Cardiac muscle cell (in vitro differentiated cells and primary cell): ENCODE measurements at regions not wholly inside any gene's neighbourhood (a gene's known extent, or its start where the extent isn't known, plus 50 kb on each side); places are given as distances from the start of the nearest gene placed in this dataset.
"Not testable (repeated sequence)": the region's sequence is repeated elsewhere in the genome, so short reads cannot be mapped to it uniquely, and the experiment has no call there.

Experiments
- DNase-seq, 2 donors: peaks; one replicate each; pipeline versions ENCODE4 v3.0.0 to v3.0.0-alpha.2; 2010 to 2017; ENCODE audit warnings: low read depth in 1 of 2, low spot score in 1 of 2
- H3K27ac ChIP-seq: fragments of 200-600 bp; sonication (generic); 2 replicates; pipeline ENCODE4 v1.5.1; 2016
- H3K27me3 ChIP-seq: fragments of 200-600 bp; sonication (generic); 2 replicates; pipeline ENCODE4 v1.6.0; 2016; ENCODE audit warnings: control low read depth
- H3K36me3 ChIP-seq: fragments of 200-600 bp; sonication (generic); 2 replicates; pipeline ENCODE4 v1.5.1; 2016; ENCODE audit warnings: control low read depth
- H3K4me1 ChIP-seq: fragments of 200-600 bp; sonication (generic); 2 replicates; pipeline ENCODE4 v1.8.1; 2017; ENCODE audit warnings: low read depth, mild to moderate bottlenecking, mixed run types
- H3K4me3 ChIP-seq: fragments of 200-600 bp; sonication (generic); 2 replicates; pipeline ENCODE4 v1.5.1; 2016; ENCODE audit warnings: mild to moderate bottlenecking
- H3K9me3 ChIP-seq: fragments of 200-600 bp; sonication (generic); 2 replicates; pipeline ENCODE4 v1.5.1; 2017; ENCODE audit warnings: low read depth, mild to moderate bottlenecking, control low read depth
- CTCF ChIP-seq: IDR thresholded peaks from 2 replicates; pipeline ENCODE4 v1.5.1; 2012; ENCODE audit warnings: low read depth, mild to moderate bottlenecking, low read length

GRCh38 chr6:51153109-51153508 is 334.4 kb downstream of the TFAP2B start:
- H3K4me3 ChIP-seq = no peak overlapping the region
- H3K27ac ChIP-seq = no peak overlapping the region
- H3K4me1 ChIP-seq = peaks cover 8% of the 10 kb centered on the region
- no peaks in the 10 kb centered on the region for H3K36me3 ChIP-seq
- no peaks in the 10 kb centered on the region for H3K27me3 ChIP-seq
- TF ChIP-seq CTCF = no peak
- no peaks in the 10 kb centered on the region for H3K9me3 ChIP-seq
- DNase-seq = no peak

- not testable (repeated sequence) for DNase-seq, H3K36me3 ChIP-seq, H3K27me3 ChIP-seq, H3K4me3 ChIP-seq, H3K4me1 ChIP-seq, H3K27ac ChIP-seq, H3K9me3 ChIP-seq
Observed at GRCh38 chr6:51154925-51155324, 336.3 kb downstream of the TFAP2B start.

GRCh38 chr6:51159260-51159659 is 340.6 kb downstream of the TFAP2B start:
- not testable (repeated sequence) for H3K27me3 ChIP-seq, H3K27ac ChIP-seq, H3K4me1 ChIP-seq, H3K36me3 ChIP-seq, DNase-seq, H3K9me3 ChIP-seq, H3K4me3 ChIP-seq

GRCh38 chr6:51161752-51162151 is 343.1 kb downstream of the TFAP2B start:
- H3K9me3 ChIP-seq = no peaks in the 10 kb centered on the region
- H3K27ac ChIP-seq = no peak overlapping the region
- no peak for DNase-seq
- H3K36me3 ChIP-seq = no peaks in the 10 kb centered on the region
- no peak overlapping the region for H3K4me3 ChIP-seq
- no peaks in the 10 kb centered on the region for H3K27me3 ChIP-seq
- no peaks in the 10 kb centered on the region for H3K4me1 ChIP-seq
- TF ChIP-seq CTCF = no peak

- H3K4me1 ChIP-seq = no peaks in the 10 kb centered on the region
- H3K9me3 ChIP-seq = no peaks in the 10 kb centered on the region
- TF ChIP-seq CTCF = no peak
- no peak overlapping the region for H3K27ac ChIP-seq
- H3K4me3 ChIP-seq = no peak overlapping the region
- no peaks in the 10 kb centered on the region for H3K36me3 ChIP-seq
- no peak for DNase-seq
- no peaks in the 10 kb centered on the region for H3K27me3 ChIP-seq
Observed at GRCh38 chr6:51163843-51164529, 345.3 kb downstream of the TFAP2B start.

- Histone ChIP-seq H3K27me3 (no peaks in the 10 kb centered on the region), H3K36me3 (no peaks in the 10 kb centered on the region), H3K27ac (no peak overlapping the region), H3K4me3 (no peak overlapping the region), H3K9me3 (no peaks in the 10 kb centered on the region), H3K4me1 (no peaks in the 10 kb centered on the region)
- DNase-seq = no peak
- no peak for TF ChIP-seq CTCF
Observed at GRCh38 chr6:51166914-51167313, 348.2 kb downstream of the TFAP2B start.

- Histone ChIP-seq H3K4me1 (no peaks in the 10 kb centered on the region), H3K9me3 (no peaks in the 10 kb centered on the region), H3K27me3 (no peaks in the 10 kb centered on the region), H3K36me3 (no peaks in the 10 kb centered on the region), H3K27ac (no peak overlapping the region), H3K4me3 (no peak overlapping the region)
- no peak for DNase-seq
- no peak for TF ChIP-seq CTCF
Observed at GRCh38 chr6:51167468-51167867, 348.8 kb downstream of the TFAP2B start.
